ENCODE measurements at regions not wholly inside any gene's neighbourhood (a gene's known extent, or its start where the extent isn't known, plus 50 kb on each side); places are given as distances from the start of the nearest gene placed in this dataset.

GRCh38 chr12:85390266-85390665 is 110.2 kb downstream of the ALX1 start:
- POLR2A ChIA-PET (ENCODE audit: partially characterized antibody), result no interaction called here
- no peaks in the 10 kb centered on the region for H4K20me1 ChIP-seq (replicated peaks in 1 of 2; ENCODE audit: control insufficient read depth in 1 of 2, insufficient read depth in 2 of 2, low read length in 2 of 2)
- H3K27ac ChIP-seq (ENCODE audit: low read depth, low read length), result no peak overlapping the region
- H3K23ac ChIP-seq (ENCODE audit: insufficient read length), result no peak overlapping the region
- no peak overlapping the region for H3K9ac ChIP-seq (replicated peaks in 1 of 4; ENCODE audit: extremely low read depth in 1 of 4, low read depth in 3 of 4, low read length in 3 of 4)
- H2BK15ac ChIP-seq (ENCODE audit: low read length), result no peak overlapping the region
- 65% methylated on average over 1 of the region's 1 CpG; no CpG with 5 or more reads in 1 of the 2 experiments for WGBS, 2 experiments (ENCODE audit: extremely low coverage in 1 of 2, insufficient coverage in 1 of 2, insufficient read length in 1 of 2, insufficient replicate concordance in 2 of 2, low coverage in 1 of 2, low lambda C conversion rate in 2 of 2, missing lambda C conversion rate in 1 of 2)
- no peaks in the 10 kb centered on the region for H3K23me2 ChIP-seq (ENCODE audit: low read depth, low read length)
- DNase-seq (ENCODE audit: low read depth in 1 of 2, low spot score in 2 of 2) (no peak), FAIRE-seq (no peak)
- H3K4me2 ChIP-seq (ENCODE audit: insufficient read depth in 1 of 2, low read depth in 2 of 2, low read length in 2 of 2), result no peak overlapping the region
- no peak overlapping the region for H2BK5ac ChIP-seq (ENCODE audit: low read depth, low read length)
- no peaks in the 10 kb centered on the region for H3K4me1 ChIP-seq (replicated peaks in 1 of 4; ENCODE audit: control insufficient read depth in 3 of 4, insufficient read depth in 4 of 4, low read length in 3 of 4)
- H3K56ac ChIP-seq (replicated peaks; ENCODE audit: insufficient read length, low read depth, low read length), result no peak overlapping the region
- H2BK12ac ChIP-seq (ENCODE audit: low read depth, low read length), result no peak overlapping the region
- H2AK5ac ChIP-seq (ENCODE audit: low read depth, low read length), result no peak overlapping the region
- H3K79me1 ChIP-seq (ENCODE audit: low read depth, low read length), result no peaks in the 10 kb centered on the region
- H3K27me3 ChIP-seq (replicated peaks in 1 of 4; ENCODE audit: control insufficient read depth in 3 of 4, extremely low read depth in 1 of 4, insufficient read depth in 3 of 4, low read length in 3 of 4), result no peaks in the 10 kb centered on the region
- no peak overlapping the region for H4K8ac ChIP-seq (ENCODE audit: extremely low read depth, insufficient read depth, low read length)
- no peak overlapping the region for H3K4me3 ChIP-seq (ENCODE audit: extremely low read depth in 1 of 4, insufficient read depth in 2 of 4, low read depth in 3 of 4, low read length in 4 of 4)
- no peak overlapping the region for H2BK20ac ChIP-seq (ENCODE audit: low read length)
- no peak overlapping the region for H2AFZ ChIP-seq (ENCODE audit: low read length)
- no peaks in the 10 kb centered on the region for H3K79me2 ChIP-seq (ENCODE audit: control insufficient read depth in 1 of 2, insufficient read depth in 2 of 2, low read length in 2 of 2)
- H2BK120ac ChIP-seq (replicated peaks; ENCODE audit: low read depth, low read length), result no peak overlapping the region
- H3K9me3 ChIP-seq (ENCODE audit: insufficient read depth in 2 of 2, low read depth in 1 of 2, low read length in 1 of 2), result no peaks in the 10 kb centered on the region
- H4K91ac ChIP-seq (replicated peaks; ENCODE audit: insufficient read length, low read length), result no peak overlapping the region
- CTCF ChIA-PET (ENCODE audit: partially characterized antibody), result interaction anchor here (0.7 kb wide), 1 partner anchor 58 kb away, joined by 3 read pairs; no protein-coding TSS in a partner anchor
- no peak overlapping the region for H4K5ac ChIP-seq (ENCODE audit: insufficient read length, low read depth, low read length)
- H3K36me3 ChIP-seq (ENCODE audit: control insufficient read depth in 2 of 4, insufficient read depth in 4 of 4, low read length in 3 of 4), result no peaks in the 10 kb centered on the region
- no peak overlapping the region for H3K18ac ChIP-seq (ENCODE audit: extremely low read depth, low read length)
- H3K4ac ChIP-seq (replicated peaks; ENCODE audit: insufficient read length, low read depth, low read length), result no peak overlapping the region
- no peak overlapping the region for H3K14ac ChIP-seq (ENCODE audit: insufficient read length)
- no peak for TF ChIP-seq RNF2 (IDR thresholded peaks at IDR 0.05; ENCODE audit: borderline replicate concordance, low read depth, low read length, missing control alignments, poor library complexity, severe bottlenecking)
- TF ChIP-seq HDAC2 (IDR thresholded peaks at IDR 0.05; ENCODE audit: borderline replicate concordance in 1 of 2, low read depth in 2 of 2, low read length in 2 of 2), result no peak
- no peak for TF ChIP-seq EP300 (IDR thresholded peaks at IDR 0.05; ENCODE audit: borderline replicate concordance in 1 of 2, low read depth in 2 of 2, low read length in 2 of 2)
- TF ChIP-seq E2F6 (IDR thresholded peaks at IDR 0.05), result no peak
- TF ChIP-seq EGR1 (IDR thresholded peaks at IDR 0.05; ENCODE audit: borderline replicate concordance, low read depth, low read length), result no peak
- TF ChIP-seq SIRT6 (IDR thresholded peaks at IDR 0.05; ENCODE audit: low read length), result no peak
- TF ChIP-seq KDM5A (IDR thresholded peaks at IDR 0.05; ENCODE audit: low read length), result no peak
- TF ChIP-seq NRF1 (IDR thresholded peaks at IDR 0.05; ENCODE audit: low read depth, low read length), result no peak
- no peak for TF ChIP-seq JUN (IDR thresholded peaks at IDR 0.05; ENCODE audit: low read depth, low read length)
- TF ChIP-seq CHD2 (IDR thresholded peaks at IDR 0.05; ENCODE audit: low read length), result no peak
- TF ChIP-seq BACH1 (IDR thresholded peaks at IDR 0.05; ENCODE audit: low read length), result no peak
- TF ChIP-seq SP2 (IDR thresholded peaks at IDR 0.05; ENCODE audit: low read length), result no peak
- TF ChIP-seq KDM4A (IDR thresholded peaks at IDR 0.05; ENCODE audit: low read depth, low read length, severe bottlenecking), result no peak
